HG02759 (cell line): ENCODE measurements at regions not wholly inside any gene's neighbourhood (a gene's known extent, or its start where the extent isn't known, plus 50 kb on each side); places are given as distances from the start of the nearest gene placed in this dataset.

ENCODE experiments used
- ATAC-seq: cut with Tn5 transposase; IDR thresholded peaks from one replicate; pipeline ENCODE4 v1.9.1; 2021; ENCODE audit warnings: mild to moderate bottlenecking, moderate library complexity; ENCODE audit not compliant: unreplicated experiment

DNA sequence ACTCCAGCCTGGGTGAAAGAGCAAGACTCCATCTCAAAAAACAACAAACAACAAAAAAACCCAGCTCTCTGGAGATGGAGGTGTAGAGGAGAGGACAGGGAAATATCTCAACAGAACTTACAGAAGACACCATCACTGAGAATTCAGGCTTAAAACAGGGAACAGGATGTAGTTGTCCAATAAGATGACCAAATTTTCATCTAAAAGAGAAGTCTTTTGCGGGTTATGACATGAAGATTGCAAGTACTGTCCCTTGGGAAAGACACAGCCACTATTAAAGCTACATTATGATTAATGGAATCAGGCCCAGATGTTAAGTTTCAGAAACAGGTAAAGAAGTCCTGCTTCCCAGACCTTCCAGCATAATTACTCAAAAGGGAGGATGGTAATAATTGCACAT lies 235.2 kb upstream of the NRP1 start:
- no peak for ATAC-seq

DNA sequence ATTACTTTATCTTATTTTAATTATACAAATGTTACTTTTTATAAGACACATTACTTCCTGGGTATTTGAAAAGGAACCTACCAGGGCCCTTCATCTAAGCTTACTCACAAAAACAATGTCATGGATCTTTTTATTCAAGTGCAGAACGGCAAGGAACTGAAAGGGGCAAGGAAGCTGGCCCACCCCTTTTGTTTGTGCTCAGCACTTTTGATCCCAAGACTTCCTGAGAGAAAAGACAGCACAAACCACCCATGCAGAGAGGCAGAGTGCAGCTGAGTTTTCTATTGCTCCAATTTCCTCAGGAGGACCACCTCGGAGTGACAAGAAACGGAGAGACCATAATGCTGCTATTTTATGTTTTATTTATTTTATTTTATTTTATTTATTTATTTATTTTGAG lies 232.0 kb upstream of the NRP1 start:
- ATAC-seq = no peak

DNA sequence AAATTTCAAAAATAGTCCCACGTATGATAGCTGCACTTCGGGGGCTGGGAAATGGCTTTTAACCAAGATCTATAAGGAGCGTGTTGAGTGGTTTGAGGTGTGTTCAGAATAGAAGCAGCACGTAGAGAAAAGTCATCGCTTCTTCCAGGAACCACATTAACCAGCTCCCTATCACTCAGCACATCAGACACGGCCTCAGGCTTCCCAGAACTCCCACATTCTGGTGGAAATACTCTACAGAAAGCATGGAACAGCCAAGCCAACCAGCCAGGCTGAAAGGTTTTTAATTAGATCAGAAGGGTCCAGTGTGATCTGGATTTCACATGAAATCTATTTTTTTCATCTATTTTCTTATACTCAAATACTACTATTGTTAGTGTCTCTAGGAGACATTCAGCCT lies 231.5 kb upstream of the NRP1 start:
- no peak for ATAC-seq

DNA sequence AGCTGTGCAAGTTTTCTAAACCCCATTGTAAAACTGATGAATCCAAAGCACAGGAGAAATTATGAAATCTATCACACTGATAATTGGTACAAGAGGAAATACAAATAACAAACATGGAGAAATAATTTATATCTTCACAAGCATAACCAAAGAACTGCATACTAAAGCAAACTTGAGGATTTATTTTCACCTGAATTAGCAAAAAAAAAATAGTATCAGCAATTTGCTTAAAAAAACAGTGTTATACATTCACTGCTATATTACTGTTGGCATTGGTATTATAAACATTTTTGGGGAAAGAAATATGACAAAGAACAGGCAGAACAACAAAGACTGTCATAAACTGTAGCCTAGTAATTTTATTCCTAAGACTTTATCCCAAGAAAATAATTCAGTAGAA lies 230.8 kb upstream of the NRP1 start:
- ATAC-seq = no peak

GRCh38 chr10:33559105-33559504 lies 224.6 kb upstream of the NRP1 start:
- ATAC-seq = no peak

- ATAC-seq = no peak
Observed at GRCh38 chr10:33557313-33557712, 222.8 kb upstream of the NRP1 start.

DNA sequence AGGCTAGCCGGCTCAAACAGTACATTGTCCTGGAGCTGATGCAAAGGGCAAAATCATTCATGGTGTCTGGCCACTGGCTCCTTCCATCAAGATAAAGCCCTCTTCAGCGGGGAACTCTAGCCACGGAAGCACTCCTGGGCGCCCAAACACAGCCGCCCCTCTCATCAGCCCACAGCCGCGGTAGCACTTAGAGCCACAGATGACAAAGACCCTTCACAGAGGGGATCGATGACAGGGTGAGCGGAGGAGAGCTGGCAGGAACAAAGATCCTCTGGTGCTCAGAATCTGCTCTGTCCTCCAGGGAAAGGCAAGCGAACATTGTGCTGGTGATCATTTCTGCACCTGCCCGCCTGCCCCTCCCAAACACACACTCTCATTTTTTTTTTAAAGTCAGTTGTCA lies 222.2 kb upstream of the NRP1 start:
- no peak for ATAC-seq

DNA sequence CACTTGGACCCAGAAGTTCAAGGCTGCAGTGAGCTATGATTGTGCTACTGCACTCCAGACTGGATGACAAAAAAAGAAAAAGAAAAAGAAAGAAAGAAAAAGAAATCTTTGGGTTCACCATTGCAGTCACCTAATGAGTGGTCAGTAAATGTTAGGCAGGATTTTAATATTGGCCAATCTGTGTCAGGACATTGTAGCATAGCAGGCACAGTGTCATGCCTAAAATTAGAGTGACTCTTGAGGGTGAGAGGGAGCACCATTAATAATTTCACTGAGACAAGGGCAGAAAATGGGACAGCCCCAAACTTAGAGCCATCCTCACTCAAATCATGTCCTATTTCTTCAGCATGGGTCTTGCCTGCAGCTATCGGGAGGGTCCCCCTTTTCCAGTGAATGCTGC lies 221.6 kb upstream of the NRP1 start:
- ATAC-seq = no peak

DNA sequence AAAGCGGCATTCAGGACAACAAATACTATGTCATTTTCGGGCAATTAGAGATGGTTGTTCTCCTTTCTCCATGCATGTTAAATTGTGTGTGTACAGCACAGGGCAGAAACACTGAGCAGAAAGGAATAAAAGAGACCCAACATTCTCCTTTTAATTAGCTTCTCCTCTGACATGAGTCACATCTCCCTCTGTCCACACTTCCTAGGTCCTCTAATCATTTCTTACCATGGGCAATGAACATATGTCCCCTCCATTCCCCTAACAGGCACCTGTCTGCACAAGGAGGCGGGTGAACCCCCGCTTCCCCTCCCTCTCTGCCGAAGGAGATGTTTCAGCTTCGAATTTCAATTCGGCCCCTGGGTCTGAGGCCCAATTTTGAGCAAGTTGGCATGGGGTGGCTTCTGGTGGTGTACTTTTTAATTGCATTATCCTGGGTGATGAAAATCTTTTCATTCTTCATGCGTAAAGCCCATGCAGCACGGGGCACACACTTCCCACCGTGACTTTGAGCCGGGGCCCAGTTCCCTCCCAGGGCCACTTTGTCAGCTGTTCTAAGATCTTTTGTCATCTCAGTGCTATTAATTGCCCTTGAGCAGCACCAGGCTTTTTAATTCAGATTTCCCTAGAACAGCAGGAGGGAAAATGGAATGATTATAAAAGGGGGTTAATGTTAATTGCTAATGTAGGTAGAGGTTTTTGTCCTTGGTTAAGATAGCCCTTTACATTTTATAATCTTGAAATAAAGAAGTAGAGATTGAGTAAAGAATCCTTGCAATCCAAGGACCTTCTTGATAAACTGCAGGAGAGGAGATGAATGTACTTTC lies 219.5 kb upstream of the NRP1 start:
- no peak for ATAC-seq

DNA sequence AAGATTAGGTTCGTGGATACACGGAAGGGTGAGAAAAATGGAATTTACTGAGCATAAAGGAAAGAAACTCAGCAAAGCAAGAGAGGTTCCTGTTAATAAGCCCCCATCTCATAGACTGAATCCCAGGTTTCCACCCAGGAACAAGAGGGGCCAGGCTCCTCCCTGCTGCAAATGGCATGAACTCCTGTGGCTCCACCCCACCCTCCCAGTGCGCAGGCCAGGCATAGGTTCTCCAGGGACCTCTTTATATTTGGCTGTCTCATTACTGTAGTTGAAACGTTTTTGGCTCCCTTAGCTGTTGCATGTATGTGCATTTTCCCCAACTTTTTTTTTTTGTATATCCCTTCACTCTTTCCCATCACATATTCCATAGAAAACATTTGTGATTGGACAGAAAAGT lies 217.8 kb upstream of the NRP1 start:
- ATAC-seq = no peak

- no peak for ATAC-seq
Observed at GRCh38 chr10:33550811-33551210, 216.3 kb upstream of the NRP1 start.

DNA sequence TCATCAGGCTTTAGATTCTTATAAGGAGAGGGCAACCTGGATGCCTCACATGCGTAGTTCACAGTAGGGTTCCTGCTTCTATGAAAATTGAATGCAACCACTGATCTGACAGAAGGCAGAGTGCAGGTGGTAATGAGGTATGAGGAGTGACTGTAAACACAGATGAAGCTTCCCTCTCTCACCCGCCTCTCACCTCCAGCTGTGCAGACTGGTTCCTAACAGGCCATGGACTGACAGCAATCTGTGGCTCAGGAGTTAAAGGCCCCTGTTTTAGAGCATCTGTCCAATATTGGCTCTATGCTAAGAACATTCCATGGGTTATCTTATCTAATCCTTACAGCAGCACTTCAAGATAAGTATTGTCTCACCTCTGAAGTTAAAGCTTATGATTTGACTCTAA lies 213.5 kb upstream of the NRP1 start:
- no peak for ATAC-seq

DNA sequence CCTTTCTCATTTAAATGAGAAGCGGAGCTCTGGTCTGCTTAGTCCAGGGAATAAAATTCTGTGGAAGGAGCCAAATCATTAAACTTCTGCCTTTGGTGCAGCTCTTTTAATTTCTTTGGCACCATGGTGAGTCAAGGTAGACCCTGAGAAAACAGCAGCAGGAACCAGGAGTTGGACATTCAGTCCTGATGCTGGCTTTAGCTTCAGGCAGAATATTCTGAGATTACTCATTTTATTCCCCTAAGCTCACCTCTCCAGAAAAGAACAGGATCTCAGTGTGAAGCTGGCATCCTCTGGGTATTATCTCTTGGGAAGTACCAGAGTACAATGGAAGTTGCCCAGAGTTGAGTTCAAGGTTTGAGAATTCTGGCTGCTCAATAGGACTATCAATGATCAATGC lies 211.6 kb upstream of the NRP1 start:
- ATAC-seq = no peak

DNA sequence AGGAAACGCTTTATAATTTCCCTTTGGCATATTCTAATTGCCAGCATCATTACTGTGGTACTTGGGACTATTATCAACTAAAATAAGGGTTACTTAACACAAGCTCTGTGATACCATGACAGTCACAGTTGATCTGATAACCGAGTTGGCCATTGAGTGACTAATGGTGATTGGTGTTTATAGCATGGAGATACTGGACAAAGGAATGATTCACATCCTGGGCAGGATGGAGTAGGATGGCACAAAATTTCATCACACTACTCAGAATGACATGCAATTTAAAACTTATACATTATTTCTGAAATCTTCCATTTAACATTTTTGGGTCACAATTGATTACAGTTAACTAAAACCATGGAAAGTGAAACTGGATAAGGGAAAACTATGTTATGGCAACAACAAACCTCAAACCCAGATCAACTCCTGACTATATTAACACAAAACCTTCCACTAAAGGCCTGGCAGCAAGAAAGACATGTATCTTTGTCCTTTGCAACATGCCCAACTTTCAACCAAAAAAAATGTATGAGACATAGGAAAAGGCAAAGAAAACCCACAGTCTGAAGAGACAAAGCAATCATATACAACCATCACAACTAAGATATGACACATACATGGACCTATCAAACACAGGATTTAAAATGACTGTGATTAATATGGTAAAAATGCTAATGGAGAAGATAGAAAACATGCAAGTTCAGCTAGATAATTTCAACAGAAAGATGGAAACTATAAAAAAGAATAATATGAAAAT lies 208.5 kb upstream of the NRP1 start:
- no peak for ATAC-seq

- no peak for ATAC-seq
Observed at GRCh38 chr10:33539116-33539515, 204.6 kb upstream of the NRP1 start.

DNA sequence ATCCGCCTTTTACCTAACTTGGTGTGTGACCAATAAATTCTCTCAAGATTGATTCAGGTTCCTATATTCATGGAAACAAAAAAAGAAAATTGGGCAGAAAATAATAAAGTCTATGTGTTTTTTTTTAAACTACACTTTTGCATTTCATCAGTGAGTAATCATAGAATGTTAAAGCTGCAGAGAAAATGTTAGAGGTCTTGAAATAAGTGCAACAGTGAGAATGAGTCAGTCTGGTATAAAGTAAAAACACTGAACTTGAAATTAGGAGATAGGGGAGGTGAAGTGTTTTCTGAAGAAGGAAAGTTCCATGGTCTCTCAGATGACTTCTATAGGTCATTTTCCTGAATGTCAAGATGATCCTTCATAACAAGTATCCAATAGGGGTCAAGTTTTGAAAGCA lies 202.6 kb upstream of the NRP1 start:
- ATAC-seq = no peak

DNA sequence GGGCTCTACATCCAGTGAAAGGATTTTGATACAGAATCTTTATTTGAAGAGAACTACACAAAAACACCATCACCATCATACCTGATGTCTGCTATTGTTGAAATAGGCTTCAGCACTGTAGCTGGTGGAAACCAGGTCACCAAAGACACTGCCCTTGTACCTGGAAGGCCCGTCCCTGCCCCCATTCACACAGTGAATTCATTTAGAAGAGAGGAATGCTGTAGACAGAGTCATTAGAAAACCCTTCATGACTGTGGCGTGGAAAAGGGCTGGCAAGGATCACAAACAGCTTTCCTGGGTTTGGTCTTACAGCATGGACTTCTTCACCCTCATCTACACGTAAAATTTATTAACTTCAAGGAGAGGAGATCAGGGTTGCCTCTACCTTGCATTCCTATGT lies 202.0 kb upstream of the NRP1 start:
- no peak for ATAC-seq

DNA sequence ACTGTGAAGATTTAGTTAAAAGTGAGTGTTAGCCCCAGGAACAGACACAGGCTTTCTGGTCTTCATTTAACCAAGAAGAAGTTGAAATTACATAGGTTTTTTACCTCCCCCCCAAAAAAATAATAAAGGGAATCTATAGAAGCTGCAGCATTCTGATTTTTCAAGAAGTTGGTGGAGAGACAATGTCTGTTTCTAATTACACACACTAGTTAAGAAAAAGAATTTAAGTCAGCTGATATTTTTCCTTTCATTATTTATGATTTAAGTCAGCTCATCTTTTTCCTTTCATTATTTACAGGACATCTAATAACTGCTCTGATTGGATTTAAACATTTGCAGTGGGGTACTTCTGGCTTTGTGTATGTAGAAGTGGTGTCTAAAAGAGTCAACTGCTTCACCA lies 201.4 kb upstream of the NRP1 start:
- ATAC-seq = no peak

GRCh38 chr10:33534416-33534815 lies 199.9 kb upstream of the NRP1 start:
- ATAC-seq = no peak

DNA sequence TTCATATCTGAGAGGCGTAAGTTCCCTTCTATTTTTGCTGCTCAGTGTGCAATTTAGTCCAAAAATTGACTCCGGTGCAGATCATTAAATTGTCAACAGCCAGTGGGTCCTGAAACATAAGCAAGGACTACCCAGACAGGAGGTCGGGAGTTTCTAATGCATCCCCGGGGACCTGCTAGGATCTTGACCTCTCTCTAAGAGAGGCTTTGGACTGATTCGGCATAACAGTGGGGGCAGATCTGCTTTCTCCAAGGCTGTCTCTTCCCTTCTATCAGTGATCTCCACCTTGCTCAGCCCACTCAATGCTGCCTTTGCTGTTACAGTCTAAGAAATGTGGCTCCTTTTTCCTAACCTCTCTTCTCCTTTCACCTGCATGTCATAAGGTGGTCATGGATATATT lies 199.1 kb upstream of the NRP1 start:
- no peak for ATAC-seq

- ATAC-seq = no peak
Observed at GRCh38 chr10:33532901-33533300, 198.4 kb upstream of the NRP1 start.

GRCh38 chr10:33529234-33529633 lies 194.8 kb upstream of the NRP1 start:
- ATAC-seq = no peak

GRCh38 chr10:33524966-33525365 lies 190.5 kb upstream of the NRP1 start:
- ATAC-seq = no peak
